Thyroid gland (tissue), 4 donors: ENCODE measurements at regions not wholly inside any gene's neighbourhood (a gene's known extent, or its start where the extent isn't known, plus 50 kb on each side); places are given as distances from the start of the nearest gene placed in this dataset.

Source experiments
- DNase-seq, 2 donors: peaks; one replicate each; pipeline ENCODE4 v3.0.0-alpha.2; 2019
- H3K27ac ChIP-seq, 3 donors: fragments of 200-600 bp; sonication (generic); 1 replicate in 2 of 3; 2 replicates in 1 of 3; pipeline ENCODE4 v1.5.1; 2016 to 2019; ENCODE audit warnings: mild to moderate bottlenecking in 1 of 3, moderate library complexity in 1 of 3
- H3K27me3 ChIP-seq: fragments of 200-600 bp; sonication (generic); one replicate; pipeline ENCODE4 v1.5.1; 2019
- H3K36me3 ChIP-seq, 2 donors: fragments of 200-600 bp; sonication (generic); one replicate each; pipeline ENCODE4 v1.5.1; 2016 to 2019
- H3K4me1 ChIP-seq, 2 donors: fragments of 200-600 bp; sonication (generic); one replicate each; pipeline ENCODE4 v1.5.1; 2017 to 2019
- H3K4me3 ChIP-seq, 3 donors: fragments of 200-600 bp; sonication (generic); replicated peaks in 1 of 3; 1 replicate in 2 of 3; 2 replicates in 1 of 3; pipeline ENCODE4 v1.5.1; 2016; ENCODE audit warnings: mild to moderate bottlenecking in 1 of 3
- H3K9me3 ChIP-seq: fragments of 200-600 bp; sonication (generic); one replicate; pipeline ENCODE4 v1.5.1; 2017
- POLR2A ChIP-seq, 2 donors: fragments of 450-650 bp; IDR thresholded peaks; one replicate each; pipeline ENCODE4 v1.6.1; 2017; ENCODE audit warnings: antibody characterized with exemption in 2 of 2, mild to moderate bottlenecking in 2 of 2, moderate library complexity in 1 of 2
- WGBS, 2 donors: methylation state at CpG; one replicate each; pipeline ENCODE4 v1.1.5; 2017; 5-methylcytosine and 5-hydroxymethylcytosine counted together
- intact Hi-C: fragments of 100-400 bp; cut with DNase I; formaldehyde crosslinking; loops from one replicate; pipeline ENCODE4 v1.15.1; 2023
- TF ChIP-seq, protein P1 (sequence below), 6 experiments: fragments of 200-600 bp in 3 of 6; fragments of 450-650 bp in 3 of 6; sonication (generic) in 3 of 6; IDR thresholded peaks; one replicate each; pipeline ENCODE4 v1.5.1; 2016 to 2019; ENCODE audit warnings: antibody characterized with exemption in 6 of 6, mild to moderate bottlenecking in 2 of 6, inconsistent platforms in 1 of 6, moderate library complexity in 1 of 6

DNA sequence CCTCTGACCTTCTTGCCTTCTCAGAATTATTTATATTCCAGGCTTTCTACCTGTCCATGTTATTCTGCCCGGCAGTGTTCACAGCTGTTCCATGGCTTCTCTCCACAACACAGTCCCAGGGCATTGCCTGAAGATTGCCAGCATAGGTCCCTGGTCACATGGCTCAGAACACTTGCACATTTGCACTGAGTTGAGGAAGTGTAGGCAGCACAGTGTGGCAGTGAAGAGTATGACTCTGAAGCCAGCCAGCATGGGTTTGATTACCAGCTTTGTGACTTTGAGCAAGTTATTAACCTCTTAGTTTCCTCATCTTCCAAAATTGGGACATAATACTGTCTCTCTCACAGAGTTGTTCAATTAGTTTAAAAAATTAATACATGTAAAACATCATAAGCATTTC lies 73.2 kb upstream of the NEUROD6 start:
- no peak for DNase-seq
- H3K9me3 ChIP-seq: no peaks in the 10 kb centered on the region
- no peak overlapping the region for H3K27ac ChIP-seq
- no peaks in the 10 kb centered on the region for H3K36me3 ChIP-seq
- TF ChIP-seq POLR2A (IDR thresholded peaks at IDR 0.05): no peak
- TF ChIP-seq, protein P1, sequence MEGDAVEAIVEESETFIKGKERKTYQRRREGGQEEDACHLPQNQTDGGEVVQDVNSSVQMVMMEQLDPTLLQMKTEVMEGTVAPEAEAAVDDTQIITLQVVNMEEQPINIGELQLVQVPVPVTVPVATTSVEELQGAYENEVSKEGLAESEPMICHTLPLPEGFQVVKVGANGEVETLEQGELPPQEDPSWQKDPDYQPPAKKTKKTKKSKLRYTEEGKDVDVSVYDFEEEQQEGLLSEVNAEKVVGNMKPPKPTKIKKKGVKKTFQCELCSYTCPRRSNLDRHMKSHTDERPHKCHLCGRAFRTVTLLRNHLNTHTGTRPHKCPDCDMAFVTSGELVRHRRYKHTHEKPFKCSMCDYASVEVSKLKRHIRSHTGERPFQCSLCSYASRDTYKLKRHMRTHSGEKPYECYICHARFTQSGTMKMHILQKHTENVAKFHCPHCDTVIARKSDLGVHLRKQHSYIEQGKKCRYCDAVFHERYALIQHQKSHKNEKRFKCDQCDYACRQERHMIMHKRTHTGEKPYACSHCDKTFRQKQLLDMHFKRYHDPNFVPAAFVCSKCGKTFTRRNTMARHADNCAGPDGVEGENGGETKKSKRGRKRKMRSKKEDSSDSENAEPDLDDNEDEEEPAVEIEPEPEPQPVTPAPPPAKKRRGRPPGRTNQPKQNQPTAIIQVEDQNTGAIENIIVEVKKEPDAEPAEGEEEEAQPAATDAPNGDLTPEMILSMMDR (IDR thresholded peaks at IDR 0.05): no peak
- no peaks in the 10 kb centered on the region for H3K27me3 ChIP-seq
- WGBS, 2 donors: 69 to 81% methylated on average over 1 of the region's 1 CpG
- intact Hi-C loops: no loop called here
- no peak overlapping the region for H3K4me3 ChIP-seq
- H3K4me1 ChIP-seq: no peaks in the 10 kb centered on the region

DNA sequence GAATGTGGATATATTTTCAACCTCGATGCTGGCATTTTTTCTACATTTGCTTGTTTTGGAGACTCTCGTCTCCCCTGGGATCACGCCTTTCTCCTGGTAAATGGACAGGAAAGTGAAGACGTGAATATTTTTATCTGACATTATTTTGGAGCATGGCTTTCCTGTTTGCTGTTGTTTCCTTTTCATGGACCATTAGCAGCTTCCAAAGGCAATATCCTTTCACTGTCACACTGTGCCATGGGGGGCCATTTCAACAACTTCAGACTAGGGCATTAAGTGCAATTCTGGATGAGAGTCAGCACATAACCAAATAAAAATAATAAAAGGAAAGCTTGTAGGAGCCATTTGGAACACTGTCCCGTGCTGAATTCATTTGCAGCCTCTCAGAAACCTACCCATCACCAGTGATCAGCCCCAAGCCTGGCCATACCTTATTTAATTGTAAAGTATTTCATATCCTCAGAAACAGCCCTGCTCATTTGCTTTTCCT lies 75.9 kb upstream of the NEUROD6 start:
- Histone ChIP-seq H3K4me3 (no peak overlapping the region), H3K4me1 (no peaks in the 10 kb centered on the region), H3K36me3 (no peaks in the 10 kb centered on the region), H3K27ac (no peak overlapping the region), H3K27me3 (no peaks in the 10 kb centered on the region), H3K9me3 (no peaks in the 10 kb centered on the region)
- TF ChIP-seq, protein P1 (IDR thresholded peaks at IDR 0.05): no peak
- TF ChIP-seq POLR2A (IDR thresholded peaks at IDR 0.05): no peak
- DNase-seq: no peak
- WGBS, 2 donors: 72 to 76% methylated on average over 5 of the region's 5 CpGs
- intact Hi-C loops: no loop called here

DNA sequence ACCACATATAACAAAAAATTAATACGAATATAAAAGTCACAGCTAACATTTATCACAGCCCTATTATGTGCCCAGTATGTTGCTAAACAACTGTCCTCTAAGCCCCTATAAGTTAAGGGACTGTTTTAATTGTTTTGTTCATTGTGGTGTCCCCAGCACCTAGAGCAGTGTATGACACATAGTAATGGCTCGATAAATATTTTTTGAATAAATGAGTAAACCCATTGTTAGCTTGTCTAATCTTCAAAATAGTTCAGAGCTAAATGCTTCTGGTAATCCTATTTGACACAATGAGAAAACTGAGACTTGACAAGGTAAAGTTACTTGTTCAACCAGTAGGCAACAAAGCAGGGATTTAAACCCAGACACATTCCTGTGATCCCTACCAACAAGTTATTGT lies 78.4 kb upstream of the NEUROD6 start:
- H3K27me3 ChIP-seq: no peaks in the 10 kb centered on the region
- intact Hi-C loops: no loop called here
- WGBS, 2 donors: 92 to 94% methylated on average over 2 of the region's 2 CpGs

DNA sequence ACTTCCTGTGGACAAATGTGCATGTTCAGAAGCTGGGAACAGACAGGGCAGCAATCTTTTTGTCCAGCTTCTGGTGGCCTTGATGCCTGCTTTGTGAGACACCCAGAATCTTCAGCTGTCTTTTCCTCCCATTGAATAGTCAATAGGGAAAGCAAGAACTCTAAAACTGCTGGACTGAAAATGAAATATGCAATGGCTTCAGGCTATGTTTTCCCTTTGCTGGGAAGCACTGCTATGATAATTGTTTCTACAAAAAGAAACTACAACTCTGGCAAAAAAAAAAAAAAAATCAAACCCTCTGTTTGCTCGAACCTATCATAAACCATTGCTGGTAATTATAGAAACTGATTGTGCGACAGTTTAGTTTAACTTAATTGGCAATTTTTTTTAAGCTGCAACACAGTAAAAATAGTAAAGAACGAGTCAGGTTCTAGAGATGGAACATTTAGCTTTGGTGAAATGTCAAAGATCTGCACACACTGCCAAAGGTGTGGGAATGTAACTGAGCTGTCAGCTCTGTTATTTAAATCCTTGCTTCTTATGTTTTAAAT lies 79.1 kb upstream of the NEUROD6 start:
- no peaks in the 10 kb centered on the region for H3K36me3 ChIP-seq
- intact Hi-C loops: no loop called here
- H3K9me3 ChIP-seq: no peaks in the 10 kb centered on the region

More for the DNA sequence above, 78.4 kb upstream of the NEUROD6 start:
- Histone ChIP-seq H3K27ac (no peak overlapping the region), H3K4me3 (no peak overlapping the region), H3K4me1 (no peaks in the 10 kb centered on the region), H3K9me3 (no peaks in the 10 kb centered on the region), H3K36me3 (no peaks in the 10 kb centered on the region)
- TF ChIP-seq, protein P1 (IDR thresholded peaks at IDR 0.05): no peak
- TF ChIP-seq POLR2A (IDR thresholded peaks at IDR 0.05): no peak
- DNase-seq: no peak

DNA sequence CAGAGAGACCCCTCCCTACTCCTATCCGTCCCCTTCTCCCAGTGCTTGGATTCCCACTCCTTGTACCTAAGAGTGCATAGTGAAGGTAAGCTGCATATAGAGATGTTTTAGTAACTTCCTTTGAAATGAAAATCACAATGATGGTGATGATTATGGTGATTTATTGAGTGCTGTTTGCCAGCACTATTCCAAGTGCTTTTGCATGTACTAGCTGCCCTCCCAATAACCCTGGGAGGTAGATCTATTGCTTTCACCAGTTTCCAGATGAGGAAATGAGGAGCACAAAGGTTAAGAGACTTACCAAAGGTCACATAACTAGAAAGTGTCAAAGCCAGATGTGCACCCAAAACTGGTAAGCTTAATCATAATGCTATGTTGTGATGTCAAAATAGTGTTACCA lies 80.4 kb upstream of the NEUROD6 start:
- no peak for DNase-seq
- TF ChIP-seq, protein P1 (IDR thresholded peaks at IDR 0.05): no peak
- no peak for TF ChIP-seq POLR2A (IDR thresholded peaks at IDR 0.05)

More for the DNA sequence above, 79.1 kb upstream of the NEUROD6 start:
- no peak overlapping the region for H3K27ac ChIP-seq
- DNase-seq: no peak
- H3K4me1 ChIP-seq: no peaks in the 10 kb centered on the region
- no peak for TF ChIP-seq POLR2A (IDR thresholded peaks at IDR 0.05)
- TF ChIP-seq, protein P1 (IDR thresholded peaks at IDR 0.05): no peak
- H3K27me3 ChIP-seq: no peaks in the 10 kb centered on the region
- WGBS, 2 donors: 70 to 79% methylated on average over 3 of the region's 3 CpGs
- H3K4me3 ChIP-seq: no peak overlapping the region

More for the DNA sequence above, 80.4 kb upstream of the NEUROD6 start:
- Histone ChIP-seq H3K36me3 (no peaks in the 10 kb centered on the region), H3K9me3 (no peaks in the 10 kb centered on the region), H3K27ac (no peak overlapping the region), H3K4me3 (no peak overlapping the region), H3K4me1 (no peaks in the 10 kb centered on the region), H3K27me3 (no peaks in the 10 kb centered on the region)
- intact Hi-C loops: no loop called here
- WGBS, 2 donors: 83 to 86% methylated on average over 1 of the region's 1 CpG
